SK-N-SH treated with all-trans-retinoic acid at 6 μM for 48 hours (cell line): ENCODE measurements at regions not wholly inside any gene's neighbourhood (a gene's known extent, or its start where the extent isn't known, plus 50 kb on each side); places are given as distances from the start of the nearest gene placed in this dataset.

Experiments
- ATAC-seq: fragments of 200-7000 bp; cut with Tn5 transposase; 3 replicates; pipeline ENCODE4 v1.9.1; 2020; ENCODE audit warnings: mild to moderate bottlenecking, moderate library complexity
- ARNTL ChIP-seq: fragments of 450-650 bp; formaldehyde crosslinking; IDR thresholded peaks from 2 replicates; pipeline ENCODE4 v1.5.0; 2020; ENCODE audit warnings: low read depth, mild to moderate bottlenecking, moderate library complexity, borderline replicate concordance
- BACH2 ChIP-seq: fragments of 250-450 bp; sonication (Bioruptor Pico); IDR thresholded peaks from 2 replicates; pipeline ENCODE4 v1.9.0; 2021; ENCODE audit warnings: mild to moderate bottlenecking, borderline replicate concordance
- CSDC2 ChIP-seq: fragments of 250-450 bp; sonication (Bioruptor Pico); IDR thresholded peaks from 2 replicates; pipeline ENCODE4 v1.5.0; 2020; ENCODE audit warnings: mild to moderate bottlenecking, moderate library complexity
- CSRNP3 ChIP-seq: fragments of 250-450 bp; sonication (Bioruptor Pico); IDR thresholded peaks from 2 replicates; pipeline ENCODE4 v1.5.1; 2021; ENCODE audit warnings: mild to moderate bottlenecking, moderate library complexity
- ESRRG ChIP-seq: fragments of 250-450 bp; sonication (Bioruptor Pico); IDR thresholded peaks from 2 replicates; pipeline ENCODE4 v1.6.1; 2021; ENCODE audit warnings: mild to moderate bottlenecking
- GLIS3 ChIP-seq: fragments of 250-450 bp; sonication (Bioruptor Pico); IDR thresholded peaks from 2 replicates; pipeline ENCODE4 v1.5.0; 2020; ENCODE audit warnings: mild to moderate bottlenecking, moderate library complexity
- OSR1 ChIP-seq: fragments of 250-450 bp; sonication (Bioruptor Pico); IDR thresholded peaks from 2 replicates; pipeline ENCODE4 v1.8.0; 2022; ENCODE audit warnings: moderate library complexity, mild to moderate bottlenecking, inconsistent platforms
- PATZ1 ChIP-seq: fragments of 250-450 bp; sonication (Bioruptor Pico); IDR thresholded peaks from 2 replicates; pipeline ENCODE4 v1.8.0; 2020; ENCODE audit warnings: mild to moderate bottlenecking, moderate library complexity, borderline replicate concordance
- POU6F1 ChIP-seq: fragments of 250-450 bp; sonication (Bioruptor Pico); IDR thresholded peaks from 2 replicates; pipeline ENCODE4 v1.8.0; 2021; ENCODE audit warnings: low read depth, mild to moderate bottlenecking, moderate library complexity, borderline replicate concordance
- PPARA ChIP-seq: fragments of 250-450 bp; sonication (Bioruptor Pico); IDR thresholded peaks from 2 replicates; pipeline ENCODE4 v1.5.0; 2020; ENCODE audit warnings: mild to moderate bottlenecking, borderline replicate concordance
- SNAI2 ChIP-seq: fragments of 250-450 bp; sonication (Bioruptor Pico); IDR thresholded peaks from 2 replicates; pipeline ENCODE4 v1.5.0; 2020; ENCODE audit warnings: mild to moderate bottlenecking, moderate library complexity
- TCF4 ChIP-seq: fragments of 250-450 bp; sonication (Bioruptor Pico); IDR thresholded peaks from 2 replicates; pipeline ENCODE4 v1.8.0; 2021; ENCODE audit warnings: mild to moderate bottlenecking, moderate library complexity, borderline replicate concordance
- TOX ChIP-seq: fragments of 250-450 bp; sonication (Bioruptor Pico); IDR thresholded peaks from 2 replicates; pipeline ENCODE4 v1.8.0; 2021; ENCODE audit warnings: mild to moderate bottlenecking, moderate library complexity, borderline replicate concordance
- TSHZ2 ChIP-seq: fragments of 250-450 bp; sonication (Bioruptor Pico); IDR thresholded peaks from 2 replicates; pipeline ENCODE4 v1.5.0; 2020; ENCODE audit warnings: mild to moderate bottlenecking, moderate library complexity
- ZC3H10 ChIP-seq: fragments of 250-450 bp; sonication (Bioruptor Pico); IDR thresholded peaks from 2 replicates; pipeline ENCODE4 v1.5.1; 2021; ENCODE audit warnings: mild to moderate bottlenecking, moderate library complexity
- ZFP3 ChIP-seq: fragments of 250-450 bp; sonication (Bioruptor Pico); IDR thresholded peaks from 2 replicates; pipeline ENCODE4 v1.5.0; 2020; ENCODE audit warnings: mild to moderate bottlenecking, moderate library complexity
- ZNF565 ChIP-seq: fragments of 450-650 bp; formaldehyde crosslinking; conservative IDR thresholded peaks from 2 replicates; pipeline ENCODE4 v1.5.0; 2020; ENCODE audit warnings: low read depth, mild to moderate bottlenecking, moderate library complexity
- ZNF70 ChIP-seq: fragments of 450-650 bp; formaldehyde crosslinking; IDR thresholded peaks from 2 replicates; pipeline ENCODE4 v1.5.0; 2020; ENCODE audit warnings: mild to moderate bottlenecking, moderate library complexity
- ZNF8 ChIP-seq: fragments of 450-650 bp; formaldehyde crosslinking; IDR thresholded peaks from 2 replicates; pipeline ENCODE4 v1.5.0; 2020; ENCODE audit warnings: mild to moderate bottlenecking, moderate library complexity

- TF ChIP-seq PATZ1 (CRISPR knock-in tag) (no peak), BACH2 (no peak), ESRRG (CRISPR knock-in tag) (no peak), ARNTL (CRISPR knock-in tag) (no peak), TOX (CRISPR knock-in tag) (no peak), SNAI2 (no peak), ZNF70 (CRISPR knock-in tag) (no peak), OSR1 (CRISPR knock-in tag) (no peak), TCF4 (CRISPR knock-in tag) (no peak), POU6F1 (CRISPR knock-in tag) (no peak), ZFP3 (CRISPR knock-in tag) (no peak)
- TF ChIP-seq, all 23 proteins: peak for 0
- ATAC-seq: no peak
These were observed 899.6 kb upstream of the SLC35B3 start for GRCh38 chr6:9334979-9335378.

- TF ChIP-seq CSDC2 (CRISPR knock-in tag) (no peak), GLIS3 (CRISPR knock-in tag) (no peak), ZNF70 (CRISPR knock-in tag) (no peak), ESRRG (CRISPR knock-in tag) (no peak), TOX (CRISPR knock-in tag) (no peak), CSRNP3 (CRISPR knock-in tag) (no peak), TSHZ2 (no peak), BACH2 (no peak), SNAI2 (no peak), POU6F1 (CRISPR knock-in tag) (no peak), ZC3H10 (no peak), PPARA (CRISPR knock-in tag) (no peak), PATZ1 (CRISPR knock-in tag) (no peak), ZNF565 (no peak), ZNF8 (no peak)
- no peak for ATAC-seq
These were observed 897.0 kb upstream of the SLC35B3 start for GRCh38 chr6:9332241-9332780.
